ENCODE measurements at regions not wholly inside any gene's neighbourhood (a gene's known extent, or its start where the extent isn't known, plus 50 kb on each side); places are given as distances from the start of the nearest gene placed in this dataset.

- Histone ChIP-seq H3K27ac (ENCODE audit: low read length) (no peak overlapping the region), H3K9me2 (ENCODE audit: insufficient read depth, low read length) (no peaks in the 10 kb centered on the region), H3K4me3 (ENCODE audit: low read length) (no peak overlapping the region), H3F3A (ENCODE audit: insufficient read depth, low read length, poor library complexity, severe bottlenecking) (no peaks in the 10 kb centered on the region), H4K20me1 (ENCODE audit: insufficient read depth) (no peaks in the 10 kb centered on the region), H3K27me3 (ENCODE audit: insufficient read depth, low read depth, low read length) (no peaks in the 10 kb centered on the region), H3K36me3 (ENCODE audit: insufficient read depth, low read length) (no peaks in the 10 kb centered on the region), H3K4me2 (ENCODE audit: low read length) (no peak overlapping the region), H3K9ac (ENCODE audit: low read length) (no peak overlapping the region), H3K9me3 (ENCODE audit: low read length) (no peaks in the 10 kb centered on the region), H3K79me2 (replicated peaks; ENCODE audit: insufficient read depth, low read length) (no peaks in the 10 kb centered on the region), H2AFZ (ENCODE audit: low read depth, low read length) (no peak overlapping the region)
- TF ChIP-seq TAF1 (IDR thresholded peaks at IDR 0.05; ENCODE audit: low read depth) (no peak), SMC3 (conservative IDR thresholded peaks at IDR 0.05; ENCODE audit: poor library complexity) (no peak)
Measured at GRCh38 chr14:27223906-27224305, 626.1 kb upstream of the NOVA1 start.

- Histone ChIP-seq H3K36me3 (ENCODE audit: insufficient read depth, low read length) (no peaks in the 10 kb centered on the region), H3K9ac (ENCODE audit: low read length) (no peak overlapping the region), H3K27ac (ENCODE audit: low read length) (no peak overlapping the region), H3K27me3 (ENCODE audit: insufficient read depth, low read depth, low read length) (no peaks in the 10 kb centered on the region), H3K79me2 (replicated peaks; ENCODE audit: insufficient read depth, low read length) (no peaks in the 10 kb centered on the region), H4K20me1 (ENCODE audit: insufficient read depth) (no peaks in the 10 kb centered on the region), H3K9me3 (ENCODE audit: low read length) (no peaks in the 10 kb centered on the region), H3K4me2 (ENCODE audit: low read length) (no peak overlapping the region), H2AFZ (ENCODE audit: low read depth, low read length) (no peak overlapping the region), H3F3A (ENCODE audit: insufficient read depth, low read length, poor library complexity, severe bottlenecking) (no peaks in the 10 kb centered on the region), H3K4me3 (ENCODE audit: low read length) (no peak overlapping the region), H3K9me2 (ENCODE audit: insufficient read depth, low read length) (no peaks in the 10 kb centered on the region)
- no peak for TF ChIP-seq EZH2 (IDR thresholded peaks at IDR 0.05; ENCODE audit: borderline replicate concordance, insufficient read depth, low read length, poor library complexity, severe bottlenecking)
- TF ChIP-seq, protein P1, sequence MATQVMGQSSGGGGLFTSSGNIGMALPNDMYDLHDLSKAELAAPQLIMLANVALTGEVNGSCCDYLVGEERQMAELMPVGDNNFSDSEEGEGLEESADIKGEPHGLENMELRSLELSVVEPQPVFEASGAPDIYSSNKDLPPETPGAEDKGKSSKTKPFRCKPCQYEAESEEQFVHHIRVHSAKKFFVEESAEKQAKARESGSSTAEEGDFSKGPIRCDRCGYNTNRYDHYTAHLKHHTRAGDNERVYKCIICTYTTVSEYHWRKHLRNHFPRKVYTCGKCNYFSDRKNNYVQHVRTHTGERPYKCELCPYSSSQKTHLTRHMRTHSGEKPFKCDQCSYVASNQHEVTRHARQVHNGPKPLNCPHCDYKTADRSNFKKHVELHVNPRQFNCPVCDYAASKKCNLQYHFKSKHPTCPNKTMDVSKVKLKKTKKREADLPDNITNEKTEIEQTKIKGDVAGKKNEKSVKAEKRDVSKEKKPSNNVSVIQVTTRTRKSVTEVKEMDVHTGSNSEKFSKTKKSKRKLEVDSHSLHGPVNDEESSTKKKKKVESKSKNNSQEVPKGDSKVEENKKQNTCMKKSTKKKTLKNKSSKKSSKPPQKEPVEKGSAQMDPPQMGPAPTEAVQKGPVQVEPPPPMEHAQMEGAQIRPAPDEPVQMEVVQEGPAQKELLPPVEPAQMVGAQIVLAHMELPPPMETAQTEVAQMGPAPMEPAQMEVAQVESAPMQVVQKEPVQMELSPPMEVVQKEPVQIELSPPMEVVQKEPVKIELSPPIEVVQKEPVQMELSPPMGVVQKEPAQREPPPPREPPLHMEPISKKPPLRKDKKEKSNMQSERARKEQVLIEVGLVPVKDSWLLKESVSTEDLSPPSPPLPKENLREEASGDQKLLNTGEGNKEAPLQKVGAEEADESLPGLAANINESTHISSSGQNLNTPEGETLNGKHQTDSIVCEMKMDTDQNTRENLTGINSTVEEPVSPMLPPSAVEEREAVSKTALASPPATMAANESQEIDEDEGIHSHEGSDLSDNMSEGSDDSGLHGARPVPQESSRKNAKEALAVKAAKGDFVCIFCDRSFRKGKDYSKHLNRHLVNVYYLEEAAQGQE (IDR thresholded peaks at IDR 0.05; ENCODE audit: borderline replicate concordance): no peak
- TF ChIP-seq POLR2AphosphoS5 (IDR thresholded peaks at IDR 0.05): no peak
- no peak for TF ChIP-seq SMC3 (conservative IDR thresholded peaks at IDR 0.05; ENCODE audit: poor library complexity)
- no peak for TF ChIP-seq RAD21 (conservative IDR thresholded peaks at IDR 0.05)
- TF ChIP-seq, protein P2, sequence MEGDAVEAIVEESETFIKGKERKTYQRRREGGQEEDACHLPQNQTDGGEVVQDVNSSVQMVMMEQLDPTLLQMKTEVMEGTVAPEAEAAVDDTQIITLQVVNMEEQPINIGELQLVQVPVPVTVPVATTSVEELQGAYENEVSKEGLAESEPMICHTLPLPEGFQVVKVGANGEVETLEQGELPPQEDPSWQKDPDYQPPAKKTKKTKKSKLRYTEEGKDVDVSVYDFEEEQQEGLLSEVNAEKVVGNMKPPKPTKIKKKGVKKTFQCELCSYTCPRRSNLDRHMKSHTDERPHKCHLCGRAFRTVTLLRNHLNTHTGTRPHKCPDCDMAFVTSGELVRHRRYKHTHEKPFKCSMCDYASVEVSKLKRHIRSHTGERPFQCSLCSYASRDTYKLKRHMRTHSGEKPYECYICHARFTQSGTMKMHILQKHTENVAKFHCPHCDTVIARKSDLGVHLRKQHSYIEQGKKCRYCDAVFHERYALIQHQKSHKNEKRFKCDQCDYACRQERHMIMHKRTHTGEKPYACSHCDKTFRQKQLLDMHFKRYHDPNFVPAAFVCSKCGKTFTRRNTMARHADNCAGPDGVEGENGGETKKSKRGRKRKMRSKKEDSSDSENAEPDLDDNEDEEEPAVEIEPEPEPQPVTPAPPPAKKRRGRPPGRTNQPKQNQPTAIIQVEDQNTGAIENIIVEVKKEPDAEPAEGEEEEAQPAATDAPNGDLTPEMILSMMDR (IDR thresholded peaks at IDR 0.05; ENCODE audit: poor library complexity, severe bottlenecking): no peak
- TF ChIP-seq TAF1 (IDR thresholded peaks at IDR 0.05; ENCODE audit: low read depth): no peak
- TF ChIP-seq MXI1 (conservative IDR thresholded peaks at IDR 0.05; ENCODE audit: poor library complexity, severe bottlenecking): no peak
- TF ChIP-seq EP300 (conservative IDR thresholded peaks at IDR 0.05; ENCODE audit: poor library complexity, severe bottlenecking): no peak
Measured at GRCh38 chr14:27228053-27228452, 630.2 kb upstream of the NOVA1 start.

DNA sequence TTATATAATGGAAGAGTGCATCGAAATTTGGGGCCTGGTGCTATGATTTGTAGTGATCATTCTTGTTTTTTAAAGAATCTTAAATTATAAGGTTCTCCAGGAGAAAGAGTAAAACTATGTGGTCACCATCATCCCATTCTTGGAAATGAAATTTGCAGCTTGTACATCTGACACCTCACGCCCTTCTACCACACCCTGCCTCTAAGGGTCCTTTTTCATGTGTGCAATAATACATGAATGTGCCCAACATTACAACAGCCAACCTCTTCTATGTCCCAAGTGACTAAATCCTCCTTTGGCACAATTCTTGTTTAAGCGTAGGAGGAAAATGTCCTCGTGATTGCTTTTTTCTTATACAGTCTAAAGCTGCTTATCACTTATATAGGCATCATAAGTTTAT, 636.5 kb upstream of the NOVA1 start:
- no peak for TF ChIP-seq EZH2 (IDR thresholded peaks at IDR 0.05; ENCODE audit: borderline replicate concordance, insufficient read depth, low read length, poor library complexity, severe bottlenecking)
- no peak for TF ChIP-seq SMC3 (conservative IDR thresholded peaks at IDR 0.05; ENCODE audit: poor library complexity)
- TF ChIP-seq EP300 (conservative IDR thresholded peaks at IDR 0.05; ENCODE audit: poor library complexity, severe bottlenecking): no peak
- TF ChIP-seq, protein P1 (IDR thresholded peaks at IDR 0.05; ENCODE audit: borderline replicate concordance): no peak
- TF ChIP-seq, protein P2 (IDR thresholded peaks at IDR 0.05; ENCODE audit: poor library complexity, severe bottlenecking): no peak
- TF ChIP-seq TAF1 (IDR thresholded peaks at IDR 0.05; ENCODE audit: low read depth): no peak
- no peak for TF ChIP-seq POLR2AphosphoS5 (IDR thresholded peaks at IDR 0.05)
- TF ChIP-seq MXI1 (conservative IDR thresholded peaks at IDR 0.05; ENCODE audit: poor library complexity, severe bottlenecking): no peak
- TF ChIP-seq RAD21 (conservative IDR thresholded peaks at IDR 0.05): no peak
- no peak overlapping the region for H2AFZ ChIP-seq (ENCODE audit: low read depth, low read length)

More for the DNA sequence above, 636.5 kb upstream of the NOVA1 start:
- Histone ChIP-seq H3K79me2 (replicated peaks; ENCODE audit: insufficient read depth, low read length) (no peaks in the 10 kb centered on the region), H3K36me3 (ENCODE audit: insufficient read depth, low read length) (no peaks in the 10 kb centered on the region), H3F3A (ENCODE audit: insufficient read depth, low read length, poor library complexity, severe bottlenecking) (no peaks in the 10 kb centered on the region), H3K4me2 (ENCODE audit: low read length) (no peak overlapping the region), H3K4me3 (ENCODE audit: low read length) (no peak overlapping the region), H3K9me2 (ENCODE audit: insufficient read depth, low read length) (no peaks in the 10 kb centered on the region), H3K27ac (ENCODE audit: low read length) (no peak overlapping the region), H3K27me3 (ENCODE audit: insufficient read depth, low read depth, low read length) (no peaks in the 10 kb centered on the region), H3K9me3 (ENCODE audit: low read length) (no peaks in the 10 kb centered on the region), H3K9ac (ENCODE audit: low read length) (no peak overlapping the region), H4K20me1 (ENCODE audit: insufficient read depth) (no peaks in the 10 kb centered on the region)
